H9 (cell line): ENCODE measurements at regions not wholly inside any gene's neighbourhood (a gene's known extent, or its start where the extent isn't known, plus 50 kb on each side); places are given as distances from the start of the nearest gene placed in this dataset.

Source experiments
- DNase-seq: peaks from one replicate; pipeline ENCODE4 v3.0.0-alpha.2; 2017
- H2AFZ ChIP-seq: one replicate; pipeline ENCODE4 v1.6.1; 2013; ENCODE audit warnings: mild to moderate bottlenecking, low read length, control low read depth, moderate library complexity
- H2AK5ac ChIP-seq: 2 replicates; pipeline ENCODE4 v1.6.1; 2013; ENCODE audit warnings: low read length, control low read depth, mixed read lengths; ENCODE audit not compliant: insufficient read length
- H2BK120ac ChIP-seq: one replicate; pipeline ENCODE4 v1.6.1; 2013; ENCODE audit warnings: low read depth, mild to moderate bottlenecking, low read length, control low read depth, inconsistent platforms; ENCODE audit not compliant: poor library complexity, severe bottlenecking
- H2BK12ac ChIP-seq: 2 replicates; pipeline ENCODE4 v1.6.1; 2013; ENCODE audit warnings: low read length, control low read depth, mixed read lengths, low read depth; ENCODE audit not compliant: insufficient read length
- H2BK15ac ChIP-seq: 2 replicates; pipeline ENCODE4 v1.6.1; 2013; ENCODE audit warnings: low read depth, low read length, control low read depth
- H2BK20ac ChIP-seq: one replicate; pipeline ENCODE4 v1.6.1; 2013; ENCODE audit warnings: low read depth, mild to moderate bottlenecking, low read length, control low read depth, inconsistent platforms; ENCODE audit not compliant: poor library complexity, severe bottlenecking
- H2BK5ac ChIP-seq: 2 replicates; pipeline ENCODE4 v1.6.1; 2013; ENCODE audit warnings: low read length, control low read depth, mixed read lengths; ENCODE audit not compliant: insufficient read length
- H3K14ac ChIP-seq: 2 replicates; pipeline ENCODE4 v1.6.1; 2013; ENCODE audit warnings: low read length, control low read depth; ENCODE audit not compliant: insufficient read depth
- H3K18ac ChIP-seq: 2 replicates; pipeline ENCODE4 v1.6.1; 2013; ENCODE audit warnings: low read depth, mild to moderate bottlenecking, mixed read lengths, low read length, control low read depth; ENCODE audit not compliant: insufficient read length
- H3K23ac ChIP-seq: 2 replicates; pipeline ENCODE4 v1.6.1; 2013; ENCODE audit warnings: low read length, control low read depth, mixed read lengths, low read depth; ENCODE audit not compliant: insufficient read length
- H3K23me2 ChIP-seq: 2 replicates; pipeline ENCODE4 v1.6.1; 2013; ENCODE audit warnings: low read depth, mild to moderate bottlenecking, mixed read lengths, low read length, control low read depth; ENCODE audit not compliant: insufficient read length, poor library complexity, severe bottlenecking
- H3K27ac ChIP-seq: 2 replicates; pipeline ENCODE4 v1.5.1; 2013; ENCODE audit warnings: low read length, control low read depth, mixed read lengths, low read depth; ENCODE audit not compliant: insufficient read length
- H3K27me3 ChIP-seq: 2 replicates; pipeline ENCODE4 v1.6.1; 2013; ENCODE audit warnings: low read length, control low read depth, inconsistent platforms; ENCODE audit not compliant: insufficient read depth
- H3K4ac ChIP-seq: 2 replicates; pipeline ENCODE4 v1.6.1; 2013; ENCODE audit warnings: low read depth, mild to moderate bottlenecking, control low read depth, inconsistent platforms, low read length, moderate library complexity
- H3K4me1 ChIP-seq: 2 replicates; pipeline ENCODE4 v1.6.1; 2013; ENCODE audit warnings: low read length, control low read depth, inconsistent platforms; ENCODE audit not compliant: insufficient read depth
- H3K4me2 ChIP-seq: 2 replicates; pipeline ENCODE4 v1.6.1; 2013; ENCODE audit warnings: low read length, control low read depth, mixed read lengths; ENCODE audit not compliant: insufficient read length, insufficient read depth
- H3K56ac ChIP-seq: 2 replicates; pipeline ENCODE4 v1.6.1; 2013; ENCODE audit warnings: low read depth, mild to moderate bottlenecking, mixed read lengths, low read length, control low read depth; ENCODE audit not compliant: insufficient read length
- H3K79me1 ChIP-seq: 2 replicates; pipeline ENCODE4 v1.6.1; 2013; ENCODE audit warnings: low read depth, mild to moderate bottlenecking, moderate library complexity, low read length, control low read depth, inconsistent platforms; ENCODE audit not compliant: insufficient read depth, poor library complexity, severe bottlenecking
- H3K79me2 ChIP-seq: 2 replicates; pipeline ENCODE4 v1.6.1; 2013; ENCODE audit warnings: low read length, control low read depth, inconsistent platforms; ENCODE audit not compliant: insufficient read depth
- H3K9ac ChIP-seq: 2 replicates; pipeline ENCODE4 v1.6.1; 2013; ENCODE audit warnings: low read length, control low read depth, mixed read lengths; ENCODE audit not compliant: insufficient read length; ENCODE audit errors: extremely low read depth
- H3K9me3 ChIP-seq: one replicate; pipeline ENCODE4 v1.6.1; 2013; ENCODE audit warnings: low read depth, low read length, inconsistent platforms; ENCODE audit not compliant: control insufficient read depth
- H3T11ph ChIP-seq: one replicate; pipeline ENCODE4 v1.6.1; 2013; ENCODE audit warnings: mild to moderate bottlenecking, low read length, control low read depth, inconsistent platforms
- H4K20me1 ChIP-seq: one replicate; pipeline ENCODE4 v1.6.1; 2013; ENCODE audit not compliant: control insufficient read depth, insufficient read length, insufficient read depth
- H4K5ac ChIP-seq: 2 replicates; pipeline ENCODE4 v1.6.1; 2013; ENCODE audit warnings: low read depth, mild to moderate bottlenecking, mixed read lengths, low read length, control low read depth; ENCODE audit not compliant: insufficient read length
- H4K8ac ChIP-seq: replicated peaks from 2 replicates; pipeline ENCODE4 v1.6.1; 2013; ENCODE audit warnings: low read length, control low read depth, mixed read lengths, low read depth; ENCODE audit not compliant: insufficient read length
- H4K91ac ChIP-seq: 2 replicates; pipeline ENCODE4 v1.6.1; 2013; ENCODE audit warnings: low read depth, mild to moderate bottlenecking, moderate library complexity, mixed read lengths, low read length, control low read depth; ENCODE audit not compliant: insufficient read length
- H3K27ac Mint-ChIP-seq, 3 experiments: 2 replicates in 2 of 3; 3 replicates in 1 of 3; pipeline ENCODE4 v1.8.0; 2020 to 2021; ENCODE audit warnings: mixed read lengths in 3 of 3, mild to moderate bottlenecking in 1 of 3, moderate library complexity in 1 of 3
- H3K27me3 Mint-ChIP-seq: 2 replicates; pipeline ENCODE4 v1.8.0; 2021; ENCODE audit warnings: low read depth, mild to moderate bottlenecking, moderate library complexity, mixed read lengths
- H3K36me3 Mint-ChIP-seq, 3 experiments: 2 replicates in 2 of 3; 3 replicates in 1 of 3; pipeline ENCODE4 v1.8.0; 2020 to 2021; ENCODE audit warnings: low read depth in 3 of 3, mixed read lengths in 3 of 3; ENCODE audit not compliant: insufficient read depth in 1 of 3
- H3K4me1 Mint-ChIP-seq, 2 experiments: 2 replicates each; pipeline ENCODE4 v1.8.0; 2020; ENCODE audit warnings: mixed read lengths in 2 of 2
- H3K4me3 Mint-ChIP-seq, 2 experiments: 2 replicates in 1 of 2; 3 replicates in 1 of 2; pipeline ENCODE4 v1.8.0; 2020 to 2021; ENCODE audit warnings: mild to moderate bottlenecking in 2 of 2, mixed read lengths in 2 of 2, moderate library complexity in 1 of 2
- H3K9me3 Mint-ChIP-seq, 2 experiments: 2 replicates in 1 of 2; 3 replicates in 1 of 2; pipeline ENCODE4 v1.8.0; 2020; ENCODE audit warnings: mild to moderate bottlenecking in 2 of 2, mixed read lengths in 2 of 2, moderate library complexity in 1 of 2
- CTCF ChIP-seq: fragments of 200-600 bp; sonication (generic); conservative IDR thresholded peaks from 3 replicates; pipeline ENCODE4 v1.8.0; 2021; ENCODE audit warnings: antibody characterized with exemption, mild to moderate bottlenecking
- WGBS: extraction: QIAGEN DNeasy Blood & Tissue Kit; methylation state at CpG from one replicate; pipeline ENCODE4 v1.1.7; 2013; ENCODE audit warnings: missing lambda C conversion rate, low lambda C conversion rate, mixed read lengths; ENCODE audit not compliant: insufficient read length; ENCODE audit errors: extremely low coverage; 5-methylcytosine and 5-hydroxymethylcytosine counted together

- no peak for TF ChIP-seq CTCF
- H3K27ac ChIP-seq, result no peak overlapping the region
- H3K23me2 ChIP-seq, result no peaks in the 10 kb centered on the region
- H3K79me1 ChIP-seq, result no peaks in the 10 kb centered on the region
- DNase-seq, result no peak
- H3K4me1 ChIP-seq, result no peaks in the 10 kb centered on the region
- no peak overlapping the region for H4K8ac ChIP-seq
- Mint-ChIP-seq H3K36me3 (peaks cover 0 to 24% (median 11%) of the 10 kb centered on the region in 3 experiments; a peak in 5 of 7 replicates), H3K27ac (no peak overlapping the region), H3K27me3 (no peaks in the 10 kb centered on the region; the same call in none of the 2 replicates), H3K4me1 (peaks cover 8% of the 10 kb centered on the region in 2 experiments), H3K4me3 (no peak overlapping the region), H3K9me3 (peaks cover 23 to 27% of the 10 kb centered on the region in 2 experiments)
- no peak overlapping the region for H3K23ac ChIP-seq
- no peak overlapping the region for H3K9ac ChIP-seq
- no peak overlapping the region for H3K4me2 ChIP-seq
- H3K79me2 ChIP-seq, result no peaks in the 10 kb centered on the region
- no peak overlapping the region for H2BK12ac ChIP-seq
- H3K4ac ChIP-seq, result no peak overlapping the region
- H2BK15ac ChIP-seq, result no peak overlapping the region
- H3K18ac ChIP-seq, result no peak overlapping the region
- no peaks in the 10 kb centered on the region for H4K20me1 ChIP-seq
- H3K27me3 ChIP-seq, result no peaks in the 10 kb centered on the region
- no peak overlapping the region for H4K5ac ChIP-seq
- H3T11ph ChIP-seq, result no peak overlapping the region
- H3K9me3 ChIP-seq, result peaks cover 5% of the 10 kb centered on the region
- H2BK120ac ChIP-seq, result no peak overlapping the region
- no peak overlapping the region for H2BK20ac ChIP-seq
- H2BK5ac ChIP-seq, result no peak overlapping the region
- no peak overlapping the region for H2AFZ ChIP-seq
- H2AK5ac ChIP-seq, result no peak overlapping the region
- no peak overlapping the region for H4K91ac ChIP-seq
- WGBS, result no CpG with 5 or more reads among the region's 4 CpGs
- no peak overlapping the region for H3K56ac ChIP-seq
- H3K14ac ChIP-seq, result no peak overlapping the region
These were observed 78.0 kb downstream of the NEURL3 start for GRCh38 chr2:96427169-96427568.
